GM12872 (cell line): ENCODE measurements at regions not wholly inside any gene's neighbourhood (a gene's known extent, or its start where the extent isn't known, plus 50 kb on each side); places are given as distances from the start of the nearest gene placed in this dataset.

Source experiments
- CTCF ChIP-seq: IDR thresholded peaks from 3 replicates; pipeline ENCODE4 v1.5.1; 2011; ENCODE audit warnings: low read depth, mild to moderate bottlenecking, low read length, moderate library complexity; ENCODE audit not compliant: insufficient read depth

- no peak for TF ChIP-seq CTCF
Observed at GRCh38 chr14:71701990-71702389, 230.2 kb upstream of the RGS6 start.

- TF ChIP-seq CTCF, result no peak
Observed at GRCh38 chr14:71702786-71703185, 229.4 kb upstream of the RGS6 start.

- TF ChIP-seq CTCF, result no peak
Observed at GRCh38 chr14:71703477-71703876, 228.8 kb upstream of the RGS6 start.

GRCh38 chr14:71704210-71704609 lies 228.0 kb upstream of the RGS6 start:
- TF ChIP-seq CTCF, result no peak

GRCh38 chr14:71705460-71705859 lies 226.8 kb upstream of the RGS6 start:
- TF ChIP-seq CTCF, result no peak

GRCh38 chr14:71709076-71709475 lies 223.2 kb upstream of the RGS6 start:
- no peak for TF ChIP-seq CTCF

- no peak for TF ChIP-seq CTCF
Observed at GRCh38 chr14:71709987-71710386, 222.2 kb upstream of the RGS6 start.

GRCh38 chr14:71711125-71711524 lies 221.1 kb upstream of the RGS6 start:
- TF ChIP-seq CTCF, result no peak
